COLO829 (cell line): ENCODE measurements at regions not wholly inside any gene's neighbourhood (a gene's known extent, or its start where the extent isn't known, plus 50 kb on each side); places are given as distances from the start of the nearest gene placed in this dataset.

Source experiments
- DNase-seq: peaks from one replicate; pipeline ENCODE4 v3.0.0; 2012; ENCODE audit warnings: low spot score

- no peak for DNase-seq
Measured at GRCh38 chr11:32204751-32205150, 113.9 kb downstream of the RCN1 start.

GRCh38 chr11:32210556-32210955 is 119.7 kb downstream of the RCN1 start:
- DNase-seq: peak; percentile 61

- DNase-seq: no peak
Measured at GRCh38 chr11:32213223-32213622, 122.3 kb downstream of the RCN1 start.

GRCh38 chr11:32215157-32215556 is 124.3 kb downstream of the RCN1 start:
- DNase-seq: no peak

- DNase-seq: no peak
Measured at GRCh38 chr11:32216749-32217148, 125.9 kb downstream of the RCN1 start.

GRCh38 chr11:32219320-32219719 is 128.4 kb downstream of the RCN1 start:
- no peak for DNase-seq

GRCh38 chr11:32221476-32222032 is 130.7 kb downstream of the RCN1 start:
- no peak for DNase-seq

- DNase-seq: no peak
Measured at GRCh38 chr11:32224580-32224979, 133.7 kb downstream of the RCN1 start.

GRCh38 chr11:32225571-32226285 is 134.9 kb downstream of the RCN1 start:
- no peak for DNase-seq

- DNase-seq: no peak
Measured at GRCh38 chr11:32226480-32226879, 135.6 kb downstream of the RCN1 start.

- DNase-seq: no peak
Measured at GRCh38 chr11:32229576-32230240, 138.8 kb downstream of the RCN1 start.

- peak; percentile 38 for DNase-seq
Measured at GRCh38 chr11:32231909-32232493, 141.1 kb downstream of the RCN1 start.

- no peak for DNase-seq
Measured at GRCh38 chr11:32232516-32232915, 141.6 kb downstream of the RCN1 start.

- no peak for DNase-seq
Measured at GRCh38 chr11:32233276-32233675, 142.4 kb downstream of the RCN1 start.

- no peak for DNase-seq
Measured at GRCh38 chr11:32233928-32234327, 143.1 kb downstream of the RCN1 start.

- no peak for DNase-seq
Measured at GRCh38 chr11:32244453-32244852, 153.6 kb downstream of the RCN1 start.

- DNase-seq: no peak
Measured at GRCh38 chr11:32253706-32254105, 162.8 kb downstream of the RCN1 start.

GRCh38 chr11:32255841-32256240 is 165.0 kb downstream of the RCN1 start:
- no peak for DNase-seq

- DNase-seq: no peak
Measured at GRCh38 chr11:32256466-32256865, 165.6 kb downstream of the RCN1 start.

GRCh38 chr11:32259641-32260081 is 168.8 kb downstream of the RCN1 start:
- no peak for DNase-seq

GRCh38 chr11:32262367-32262766 is 171.5 kb downstream of the RCN1 start:
- no peak for DNase-seq

- DNase-seq: no peak
Measured at GRCh38 chr11:32265911-32266310, 169.4 kb downstream of the WT1 start.

- no peak for DNase-seq
Measured at GRCh38 chr11:32266601-32267000, 168.7 kb downstream of the WT1 start.
